GM19372 (cell line): ENCODE measurements at regions not wholly inside any gene's neighbourhood (a gene's known extent, or its start where the extent isn't known, plus 50 kb on each side); places are given as distances from the start of the nearest gene placed in this dataset.
"Not testable (repeated sequence)": the region's sequence is repeated elsewhere in the genome, so short reads cannot be mapped to it uniquely, and the experiment has no call there.

Source experiments
- ATAC-seq: cut with Tn5 transposase; IDR thresholded peaks from one replicate; pipeline ENCODE4 v1.9.1; 2021; ENCODE audit warnings: mild to moderate bottlenecking, low read depth, moderate library complexity; ENCODE audit not compliant: unreplicated experiment

DNA sequence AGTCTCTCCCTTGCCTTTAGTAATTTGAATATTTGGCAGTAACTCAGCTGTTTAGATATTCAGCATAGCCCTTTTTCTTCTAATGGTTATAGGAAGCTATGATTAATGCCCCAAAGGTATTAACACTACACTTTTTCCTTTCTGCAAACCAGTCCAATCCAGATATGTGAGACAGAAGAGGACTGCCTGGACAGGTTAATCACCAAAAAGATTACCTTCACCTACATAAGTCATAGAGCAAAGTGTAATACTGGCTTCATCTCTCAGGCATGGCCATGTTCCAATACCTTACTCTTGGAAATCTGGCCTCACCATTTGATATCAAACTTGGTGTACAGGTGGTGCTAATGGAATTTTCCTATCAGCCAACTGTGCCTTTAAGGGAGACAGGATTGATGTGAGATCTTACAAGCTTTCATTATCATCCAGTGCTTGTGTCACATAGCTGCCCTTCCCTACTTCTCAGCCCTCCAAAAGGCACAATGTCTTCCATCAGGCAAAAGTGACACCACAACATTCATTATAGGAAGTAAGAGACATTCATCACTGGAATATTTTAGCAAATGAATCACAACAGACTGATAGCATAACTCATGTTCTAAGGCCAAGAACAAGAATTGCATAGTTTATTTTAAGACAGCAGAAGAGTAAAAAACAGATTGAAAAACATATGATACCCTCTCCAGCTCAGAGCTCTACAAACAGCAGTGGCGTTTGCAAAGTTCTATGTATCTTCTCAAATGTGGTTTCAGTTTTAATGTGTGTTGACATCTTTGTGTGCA lies 91.2 kb upstream of the PAM start:
- no peak for ATAC-seq

DNA sequence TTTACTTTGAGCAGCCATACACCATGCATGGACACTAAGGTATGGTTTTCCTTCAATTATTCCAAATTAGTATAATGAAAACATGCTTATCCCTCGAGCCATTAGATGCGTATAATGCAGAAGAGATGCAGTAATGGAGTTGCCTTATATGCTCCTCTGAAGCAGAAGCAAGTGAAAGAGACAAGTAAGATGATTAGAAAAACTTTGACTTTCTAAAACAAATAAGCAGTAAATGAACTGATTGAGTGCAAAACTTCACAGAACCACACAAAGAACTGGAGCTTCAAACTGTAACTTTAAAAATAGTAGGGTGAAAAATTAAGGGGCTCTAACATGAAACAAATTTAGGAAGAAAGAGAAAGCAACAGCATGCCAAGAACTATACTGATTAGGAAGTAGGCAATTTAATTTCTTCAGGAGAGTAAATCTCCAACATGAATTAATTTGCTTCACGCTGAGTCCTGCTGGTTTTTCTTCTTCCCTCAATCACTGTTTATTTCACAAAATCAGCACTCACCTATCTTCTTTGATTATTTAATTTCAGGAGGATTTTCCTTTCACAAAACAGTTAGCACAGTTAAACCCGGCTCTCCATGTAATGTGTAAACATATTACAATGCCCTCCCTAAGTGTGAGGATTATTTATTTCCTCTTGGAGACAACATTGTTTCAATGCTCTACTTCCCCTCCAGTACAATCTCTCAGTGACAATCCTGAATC lies 90.3 kb upstream of the PAM start:
- no peak for ATAC-seq

DNA sequence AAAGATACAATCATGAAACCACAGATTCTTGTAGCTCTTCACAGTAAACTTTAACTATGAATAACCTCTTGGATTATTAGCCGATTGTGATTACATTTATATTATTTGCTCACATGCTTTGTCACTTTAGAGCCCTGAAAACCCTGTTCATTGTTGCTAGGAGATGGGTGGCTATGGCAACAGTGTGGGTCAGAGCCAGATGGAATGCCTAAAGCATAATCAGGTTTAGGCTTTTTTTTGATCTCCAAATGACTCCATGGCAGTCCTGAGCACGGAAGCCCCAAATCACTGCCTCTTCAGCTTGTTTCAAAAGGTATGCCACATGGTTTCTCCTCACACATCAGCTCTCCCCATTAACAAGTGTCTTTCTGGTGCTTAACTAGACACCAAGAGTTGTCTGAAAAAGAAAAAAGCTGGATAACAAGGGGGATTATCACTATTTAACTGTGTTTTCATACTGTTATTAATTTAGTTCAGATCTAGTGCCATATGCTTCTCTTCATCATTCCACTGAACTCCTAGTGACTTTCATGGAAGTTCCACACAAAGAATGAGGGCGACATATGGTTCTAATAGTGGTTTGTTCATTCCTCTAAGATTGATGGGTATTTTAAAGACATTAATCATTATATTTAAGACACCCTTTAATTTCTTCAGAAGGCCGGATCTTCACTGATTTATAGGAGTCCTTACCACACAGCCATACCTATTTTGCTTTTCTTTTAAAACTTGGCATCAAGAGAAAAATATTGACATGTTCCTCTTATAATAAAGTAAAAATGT lies 88.8 kb upstream of the PAM start:
- no peak for ATAC-seq

DNA sequence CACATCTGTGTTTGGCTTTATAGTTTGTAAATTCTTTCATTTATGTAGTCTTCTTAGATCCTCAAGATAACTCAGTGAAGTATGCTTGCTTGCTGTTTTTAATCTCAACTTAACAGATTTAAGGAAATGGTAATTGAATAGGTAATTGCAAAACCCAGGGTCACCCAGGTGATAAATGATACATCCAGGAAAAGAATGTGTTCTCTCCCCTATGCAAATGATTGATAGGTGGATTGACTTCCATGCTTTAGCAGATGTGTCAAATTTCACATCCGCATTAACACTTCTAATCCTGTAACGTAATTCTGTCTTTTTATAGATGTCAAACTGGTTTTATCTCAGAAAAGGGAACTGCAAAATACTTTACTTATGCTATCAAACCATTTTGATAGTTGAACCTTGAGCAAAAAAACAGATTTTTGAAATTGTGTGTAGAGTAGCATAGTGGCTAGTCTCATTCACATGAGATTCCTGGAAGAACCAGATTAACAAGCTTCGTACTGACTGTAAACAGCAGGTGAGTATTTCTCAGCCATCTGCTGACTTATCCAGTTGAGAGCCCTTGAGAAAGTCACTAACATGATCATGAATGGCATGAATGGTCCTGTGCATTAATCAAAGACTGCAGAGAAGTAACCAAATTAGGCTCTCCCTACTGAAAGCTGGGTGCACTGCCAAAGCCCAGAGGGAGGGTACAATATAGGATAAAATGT lies 86.7 kb upstream of the PAM start:
- ATAC-seq = no peak

DNA sequence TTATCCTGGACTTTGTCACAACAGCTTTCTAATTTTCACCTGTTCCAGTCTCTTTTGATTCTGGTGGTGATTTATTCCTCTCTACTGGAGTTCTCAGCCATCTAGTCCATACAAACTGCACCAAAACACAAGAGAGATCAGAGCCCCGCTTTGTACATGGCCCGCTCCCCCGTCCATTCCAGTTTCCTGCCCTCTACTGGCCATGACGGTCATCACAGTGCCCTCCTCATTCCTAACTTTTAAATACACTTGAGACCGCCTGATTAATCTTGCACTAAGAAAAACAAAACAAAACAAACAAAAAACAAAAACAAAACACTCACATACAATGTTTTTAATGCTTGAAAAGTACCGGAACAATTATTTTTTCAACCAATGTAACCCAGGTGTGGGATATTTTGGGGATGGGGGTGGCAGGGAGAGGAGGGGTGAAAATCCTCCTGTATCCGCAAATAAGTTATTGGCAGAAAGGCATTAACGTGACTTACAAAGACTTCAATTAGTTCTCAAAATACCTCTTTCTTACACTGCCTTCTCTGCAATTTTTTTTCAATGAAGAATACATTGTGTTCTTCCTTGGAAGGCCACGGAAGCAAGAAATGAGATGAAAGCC lies 84.8 kb upstream of the PAM start:
- peak; percentile 53 for ATAC-seq

DNA sequence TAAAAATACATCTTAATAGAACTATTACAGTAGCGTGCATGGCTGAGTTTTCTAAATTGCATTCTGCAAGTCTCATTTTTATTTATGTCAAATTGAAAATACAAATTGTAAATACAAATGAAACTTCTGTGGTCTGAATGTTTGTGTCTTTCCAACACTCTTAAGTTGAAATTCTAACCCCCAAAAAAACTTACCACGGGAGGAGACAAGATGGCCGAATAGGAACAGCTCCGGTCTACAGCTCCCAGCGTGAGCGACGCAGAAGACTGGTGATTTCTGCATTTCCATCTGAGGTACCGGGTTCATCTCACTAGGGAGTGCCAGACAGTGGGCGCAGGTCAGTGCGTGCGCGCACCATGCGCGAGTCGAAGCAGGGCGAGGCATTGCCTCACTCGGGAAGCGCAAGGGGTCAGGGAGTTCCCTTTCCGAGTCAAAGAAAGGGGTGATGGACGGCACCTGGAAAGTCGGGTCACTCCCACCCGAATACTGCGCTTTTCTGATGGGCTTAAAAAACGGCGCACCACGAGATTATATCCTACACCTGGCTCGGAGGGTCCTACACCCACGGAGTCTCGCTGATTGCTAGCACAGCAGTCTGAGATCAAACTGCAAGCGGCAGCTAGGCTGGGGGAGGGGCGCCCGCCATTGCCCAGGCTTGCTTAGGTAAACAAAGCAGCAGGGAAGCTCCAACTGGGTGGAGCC lies 83.9 kb upstream of the PAM start:
- not testable (repeated sequence) for ATAC-seq

DNA sequence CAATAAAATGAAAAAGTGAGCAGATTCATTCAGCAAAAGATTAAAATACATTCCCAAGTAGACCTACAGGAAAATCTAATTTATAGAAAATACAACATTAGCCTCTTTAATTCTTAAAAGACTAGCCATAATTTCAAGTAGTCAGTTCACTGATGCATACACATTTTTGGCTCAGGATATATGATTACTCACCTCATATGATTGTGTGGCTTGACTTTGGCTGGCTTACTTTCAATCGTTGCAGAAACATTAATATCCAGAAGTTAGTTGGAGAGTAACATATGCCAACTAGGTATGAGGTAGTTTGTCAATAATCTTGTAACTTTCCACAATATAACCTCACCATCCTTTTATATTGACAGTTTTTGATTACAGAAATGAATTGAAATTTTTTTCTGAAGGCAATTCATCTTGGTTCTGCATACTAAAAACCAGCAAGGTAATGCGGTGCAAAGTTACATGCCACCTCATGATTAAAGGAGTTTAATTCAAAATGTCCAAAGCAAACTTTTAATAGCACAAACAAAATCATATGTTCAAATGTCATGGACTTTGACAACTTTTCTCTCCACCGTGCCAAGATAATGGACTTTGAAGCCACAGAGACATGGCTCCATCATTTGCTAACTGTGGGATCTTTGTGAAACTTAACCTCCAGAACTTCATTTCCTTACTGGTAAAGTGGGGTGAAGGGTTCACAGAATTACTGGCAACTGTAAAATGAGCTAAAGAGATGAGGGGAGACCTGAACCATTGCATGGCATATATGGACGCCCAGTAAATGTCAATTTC lies 76.6 kb upstream of the PAM start:
- ATAC-seq = no peak

DNA sequence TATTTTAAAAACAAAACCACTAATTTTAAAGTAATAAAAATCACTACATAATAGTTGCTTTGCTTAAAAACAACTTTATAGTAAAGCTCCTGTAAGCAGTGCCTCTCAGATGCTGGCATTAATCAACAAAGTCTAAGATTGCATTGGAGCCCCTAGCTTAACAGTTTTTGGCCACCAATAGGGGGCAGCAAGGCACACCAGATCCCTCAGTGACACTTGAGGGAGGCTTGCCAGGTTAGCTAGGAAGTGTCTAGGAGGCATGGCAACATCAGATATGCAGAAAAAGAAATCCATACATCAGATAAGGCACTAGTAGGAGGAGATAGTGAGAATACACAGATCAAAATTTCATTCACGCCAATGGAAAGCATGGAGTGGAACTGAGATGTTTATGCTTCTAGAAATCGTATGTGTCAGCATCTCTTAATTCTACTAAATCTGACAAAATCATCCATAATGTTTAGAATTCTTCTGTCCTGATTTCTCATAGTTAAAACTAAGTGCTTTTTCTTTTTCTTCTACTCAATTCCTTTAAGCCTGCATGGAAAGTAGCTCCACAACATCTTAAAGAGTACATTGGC lies 73.6 kb upstream of the PAM start:
- ATAC-seq = peak; percentile 95

DNA sequence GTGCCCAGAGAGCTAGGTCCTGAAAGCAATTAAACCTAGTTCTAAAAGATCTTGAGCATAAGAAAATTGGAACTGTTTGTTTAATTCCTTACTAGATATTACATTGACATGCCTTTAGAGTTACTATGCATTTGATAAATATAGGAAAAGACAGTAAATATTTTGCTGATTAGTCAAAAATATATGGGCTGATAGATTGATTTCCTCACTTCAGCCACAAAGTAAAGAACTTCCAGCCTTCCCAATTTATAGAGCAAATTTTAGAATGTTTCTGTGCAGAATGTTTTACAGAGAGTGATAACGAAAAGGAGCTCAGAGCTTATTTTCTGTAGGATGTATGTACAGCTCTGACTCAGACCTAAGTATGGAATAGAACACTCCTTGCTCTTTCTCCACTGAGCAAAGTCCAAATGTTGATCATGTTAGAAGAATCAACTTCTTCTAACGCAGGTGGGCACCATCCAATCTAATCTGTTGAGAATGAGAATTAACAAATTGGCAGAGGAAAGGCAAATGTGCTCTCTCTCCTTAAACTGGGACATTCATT lies 72.9 kb upstream of the PAM start:
- no peak for ATAC-seq

DNA sequence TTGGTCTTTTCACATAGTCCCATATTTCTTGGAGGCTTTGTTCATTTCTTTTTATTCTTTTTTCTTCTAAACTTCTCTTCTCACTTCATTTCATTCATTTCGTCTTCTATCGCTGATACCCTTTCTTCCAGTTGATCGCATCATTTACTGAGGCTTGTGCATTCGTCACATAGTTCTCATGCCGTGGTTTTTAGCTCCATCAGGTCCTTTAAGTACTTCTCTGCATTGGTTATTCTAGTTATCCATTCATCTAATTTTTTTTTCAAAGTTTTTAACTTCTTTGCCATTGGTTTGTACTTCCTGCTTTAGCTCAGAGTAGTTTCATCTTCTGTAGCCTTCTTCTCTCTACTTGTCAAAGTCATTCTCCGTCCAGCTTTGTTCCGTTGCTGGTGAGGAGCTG lies 67.0 kb upstream of the PAM start:
- ATAC-seq = not testable (repeated sequence)

DNA sequence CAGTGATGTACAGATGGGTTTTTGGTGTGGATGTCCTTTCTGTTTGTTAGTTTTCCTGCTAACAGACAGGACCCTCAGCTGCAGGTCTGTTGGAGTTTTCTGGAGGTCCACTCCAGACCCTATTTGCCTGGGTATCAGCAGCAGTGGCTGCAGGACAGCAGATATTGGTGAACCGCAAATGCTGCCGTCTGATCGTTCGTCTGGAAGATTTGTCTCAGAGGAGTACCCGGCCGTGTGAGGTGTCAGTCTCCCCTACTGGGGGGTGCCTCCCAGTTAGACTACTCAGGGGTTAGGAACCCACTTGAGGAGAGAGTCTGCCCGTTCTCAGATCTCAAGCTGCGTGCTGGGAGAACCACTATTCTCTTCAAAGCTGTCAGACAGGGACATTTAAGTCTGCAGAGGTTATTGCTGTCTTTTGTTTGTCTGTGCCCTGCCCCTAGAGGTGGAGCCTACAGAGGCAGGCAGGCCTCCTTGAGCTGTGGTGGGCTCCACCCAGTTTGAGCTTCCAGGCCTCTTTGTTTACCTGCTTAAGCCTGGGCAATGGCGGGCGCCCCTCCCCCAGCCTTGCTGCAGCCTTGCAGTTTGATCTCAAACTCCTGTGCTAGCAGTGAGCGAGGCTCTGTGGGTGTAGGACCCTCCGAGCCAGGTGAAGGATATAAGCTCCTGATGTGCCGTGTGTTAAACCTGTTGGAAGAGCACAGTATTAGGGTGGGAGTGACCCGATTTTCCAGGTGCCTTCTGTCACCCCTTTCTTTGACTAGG lies 66.3 kb upstream of the PAM start:
- ATAC-seq = not testable (repeated sequence)

DNA sequence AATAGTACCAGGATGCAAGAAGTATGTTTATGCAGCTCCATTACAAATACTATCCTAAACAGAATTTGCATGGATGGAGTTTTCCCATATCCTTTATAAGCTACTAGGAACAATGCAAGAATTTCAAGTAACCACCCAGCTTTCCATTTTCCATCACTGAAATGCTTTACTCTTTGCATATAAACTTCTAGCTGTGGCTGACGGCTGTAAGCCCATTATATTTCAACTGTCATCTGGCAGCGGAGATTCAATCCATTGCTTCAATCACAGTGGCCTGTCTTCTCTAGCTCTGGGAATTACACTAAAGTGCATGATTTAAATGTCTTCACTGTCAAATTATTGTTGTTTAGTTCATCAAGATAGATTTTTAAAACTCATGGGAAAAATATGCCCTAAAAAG lies 64.2 kb upstream of the PAM start:
- ATAC-seq = no peak

DNA sequence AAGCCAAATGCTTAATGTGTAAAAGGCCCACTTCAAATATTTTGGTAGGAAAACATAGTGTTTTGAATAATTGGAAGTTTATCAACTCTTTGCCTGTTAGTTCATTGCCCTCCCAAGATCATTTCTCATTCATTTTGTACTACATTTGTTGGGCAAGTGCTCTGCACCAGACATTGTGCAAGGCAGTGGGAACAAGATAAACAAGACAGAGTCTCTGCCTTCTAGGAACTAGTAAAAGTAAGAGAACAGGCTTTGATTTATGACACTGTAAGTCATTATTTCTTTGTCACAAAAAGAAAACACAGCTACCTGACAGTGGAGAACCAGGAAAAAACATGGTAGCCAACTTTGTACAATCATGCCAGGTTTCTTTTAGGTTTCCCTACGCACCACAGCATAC lies 63.7 kb upstream of the PAM start:
- no peak for ATAC-seq

DNA sequence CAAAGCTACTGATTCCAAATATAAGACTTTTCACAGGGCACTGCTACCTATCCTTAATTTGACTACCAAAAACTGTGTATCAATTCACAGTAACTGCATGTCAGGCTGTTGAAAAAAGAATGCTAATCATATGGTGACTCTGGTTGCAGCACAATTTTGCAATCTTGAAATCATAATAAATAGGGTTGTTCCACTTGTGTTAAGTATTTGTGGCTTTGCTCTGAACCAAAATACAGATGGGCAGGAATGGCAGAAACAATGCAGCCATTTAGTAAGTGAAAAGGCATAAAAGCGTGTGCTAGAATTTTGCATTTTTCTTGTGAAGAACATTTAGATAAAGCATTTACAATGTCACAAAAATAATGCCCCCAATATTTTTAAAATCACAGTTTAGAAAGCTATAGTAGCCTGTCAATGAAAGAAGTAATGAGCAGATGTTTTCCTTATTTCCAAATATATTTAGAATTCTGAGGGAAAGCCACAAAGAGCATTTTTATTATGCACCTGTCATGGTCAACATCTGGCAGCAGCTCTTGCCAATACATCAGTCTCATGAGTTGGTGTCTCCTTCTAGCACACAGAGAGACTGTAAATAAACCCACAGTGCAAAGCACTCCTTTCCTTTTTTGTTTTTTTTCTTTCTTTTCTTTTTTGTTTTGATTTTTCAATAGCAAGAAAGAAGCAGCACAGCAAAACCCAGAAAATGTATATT lies 54.8 kb upstream of the PAM start:
- ATAC-seq = no peak

DNA sequence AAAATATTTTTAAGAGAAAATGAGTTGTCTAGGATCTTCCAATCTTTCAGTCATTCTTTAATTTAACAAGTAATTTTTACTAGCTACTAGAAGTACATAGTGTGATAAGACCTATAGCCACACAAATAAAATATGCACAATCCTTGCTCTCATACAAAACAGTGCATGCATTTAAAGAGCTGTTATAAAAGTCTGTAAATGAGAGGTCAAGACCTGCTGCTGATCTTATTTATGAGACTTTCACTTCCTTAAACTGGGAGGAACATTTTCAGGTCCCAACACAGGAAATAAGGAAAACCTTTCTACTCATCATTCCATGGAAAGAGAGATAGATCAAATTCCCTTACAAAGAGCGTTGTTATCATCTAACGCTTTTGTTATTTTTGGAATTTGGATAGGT lies 54.2 kb upstream of the PAM start:
- ATAC-seq = no peak

DNA sequence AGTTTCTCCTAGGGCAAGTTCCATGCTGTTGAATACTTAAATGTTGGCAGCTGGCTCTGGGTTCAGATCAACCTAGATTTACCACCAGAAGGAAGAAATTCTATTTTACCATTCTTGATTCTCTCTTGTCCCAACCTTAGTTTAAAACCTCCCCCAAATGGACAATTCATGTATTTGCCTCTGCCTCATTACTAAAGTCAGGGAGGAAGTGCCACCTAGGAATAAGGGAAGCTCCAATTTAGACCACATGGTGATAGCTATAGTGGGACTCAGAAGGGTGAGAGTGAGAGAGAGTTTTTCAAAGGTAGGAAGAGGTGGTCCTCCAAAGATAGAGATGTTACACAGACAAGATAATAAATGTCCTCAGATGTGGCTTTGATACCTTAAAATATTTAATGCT lies 53.4 kb upstream of the PAM start:
- no peak for ATAC-seq
